ENCODE measurements at regions not wholly inside any gene's neighbourhood (a gene's known extent, or its start where the extent isn't known, plus 50 kb on each side); places are given as distances from the start of the nearest gene placed in this dataset.

- intact Hi-C loops (cut with micrococcal nuclease), result no loop called here
- Histone ChIP-seq H3K4me1 (ENCODE audit: insufficient read depth, low read length) (no peaks in the 10 kb centered on the region), H3K36me3 (ENCODE audit: low read depth, low read length) (no peaks in the 10 kb centered on the region), H3K9me2 (replicated peaks; ENCODE audit: low read length) (no peaks in the 10 kb centered on the region), H3K4me3 (ENCODE audit: low read length) (no peak overlapping the region), H3K27me3 (ENCODE audit: low read length) (no peaks in the 10 kb centered on the region; the same call in 1 of the 2 replicates), H3K4me2 (ENCODE audit: low read length) (no peak overlapping the region), H3K79me2 (ENCODE audit: low read length) (no peaks in the 10 kb centered on the region), H4K20me1 (ENCODE audit: low read length) (no peaks in the 10 kb centered on the region), H3K9ac (ENCODE audit: low read length) (no peak overlapping the region), H2AFZ (ENCODE audit: low read length) (no peak overlapping the region), H3F3A (ENCODE audit: low read length, unreplicated experiment) (no peaks in the 10 kb centered on the region), H3K27ac (ENCODE audit: low read length) (no peak overlapping the region), H3K9me3 (ENCODE audit: low read length) (no peaks in the 10 kb centered on the region)
- ATAC-seq, result no peak
- ChIA-PET CTCF (no interaction called here), POLR2A (ENCODE audit: unreplicated experiment) (no interaction called here)
- TF ChIP-seq CTCF (conservative IDR thresholded peaks at IDR 0.05; ENCODE audit: low read depth, low read length), result no peak
- no peak for TF ChIP-seq EZH2 (IDR thresholded peaks at IDR 0.05; ENCODE audit: low read length, unreplicated experiment)
- no peak for TF ChIP-seq EZH2phosphoT487 (IDR thresholded peaks at IDR 0.05; ENCODE audit: borderline replicate concordance, low read length)
- BruUV-seq (replicated peaks), result no TSS peak
- no peak for DNase-seq
These were observed 471.4 kb downstream of the SOX6 start for GRCh38 chr11:15884777-15885540.

GRCh38 chr11:15885854-15886253 lies 470.5 kb downstream of the SOX6 start:
- no TSS peak for BruUV-seq (replicated peaks)
- ChIA-PET POLR2A (ENCODE audit: unreplicated experiment) (no interaction called here), CTCF (no interaction called here)
- no peaks in the 10 kb centered on the region for H3K9me3 ChIP-seq (ENCODE audit: low read length)
- no peak overlapping the region for H2AFZ ChIP-seq (ENCODE audit: low read length)
- intact Hi-C loops (cut with micrococcal nuclease), result no loop called here
- TF ChIP-seq EZH2 (IDR thresholded peaks at IDR 0.05; ENCODE audit: low read length, unreplicated experiment), result no peak
- TF ChIP-seq EZH2phosphoT487 (IDR thresholded peaks at IDR 0.05; ENCODE audit: borderline replicate concordance, low read length), result no peak
- no peaks in the 10 kb centered on the region for H3K36me3 ChIP-seq (ENCODE audit: low read depth, low read length)
- ATAC-seq (no peak), DNase-seq (no peak)
- H3K9me2 ChIP-seq (replicated peaks; ENCODE audit: low read length), result no peaks in the 10 kb centered on the region
- H3K27ac ChIP-seq (ENCODE audit: low read length), result no peak overlapping the region
- no peaks in the 10 kb centered on the region; the same call in 1 of the 2 replicates for H3K27me3 ChIP-seq (ENCODE audit: low read length)
- H3F3A ChIP-seq (ENCODE audit: low read length, unreplicated experiment), result no peaks in the 10 kb centered on the region
- H3K9ac ChIP-seq (ENCODE audit: low read length), result no peak overlapping the region
- H3K4me1 ChIP-seq (ENCODE audit: insufficient read depth, low read length), result no peaks in the 10 kb centered on the region
- no peaks in the 10 kb centered on the region for H4K20me1 ChIP-seq (ENCODE audit: low read length)
- H3K79me2 ChIP-seq (ENCODE audit: low read length), result no peaks in the 10 kb centered on the region
- no peak overlapping the region for H3K4me3 ChIP-seq (ENCODE audit: low read length)
- no peak overlapping the region for H3K4me2 ChIP-seq (ENCODE audit: low read length)

GRCh38 chr11:15886299-15886698 lies 470.0 kb downstream of the SOX6 start:
- H3K9me3 ChIP-seq (ENCODE audit: low read length), result no peaks in the 10 kb centered on the region
- no peak overlapping the region for H2AFZ ChIP-seq (ENCODE audit: low read length)
- no peak overlapping the region for H3K4me3 ChIP-seq (ENCODE audit: low read length)
- no peak overlapping the region for H3K9ac ChIP-seq (ENCODE audit: low read length)
- no peaks in the 10 kb centered on the region for H4K20me1 ChIP-seq (ENCODE audit: low read length)
- ATAC-seq (no peak), DNase-seq (no peak)
- CTCF ChIA-PET, result no interaction called here
- H3K4me1 ChIP-seq (ENCODE audit: insufficient read depth, low read length), result no peaks in the 10 kb centered on the region
- no peaks in the 10 kb centered on the region for H3K79me2 ChIP-seq (ENCODE audit: low read length)
- no peaks in the 10 kb centered on the region for H3K9me2 ChIP-seq (replicated peaks; ENCODE audit: low read length)
- no peaks in the 10 kb centered on the region for H3K36me3 ChIP-seq (ENCODE audit: low read depth, low read length)
- no peak overlapping the region for H3K27ac ChIP-seq (ENCODE audit: low read length)
- POLR2A ChIA-PET (ENCODE audit: unreplicated experiment), result no interaction called here
- TF ChIP-seq EZH2phosphoT487 (IDR thresholded peaks at IDR 0.05; ENCODE audit: borderline replicate concordance, low read length), result no peak
- no peaks in the 10 kb centered on the region for H3F3A ChIP-seq (ENCODE audit: low read length, unreplicated experiment)
- no peak overlapping the region for H3K4me2 ChIP-seq (ENCODE audit: low read length)
- no peaks in the 10 kb centered on the region; the same call in 1 of the 2 replicates for H3K27me3 ChIP-seq (ENCODE audit: low read length)
- intact Hi-C loops (cut with micrococcal nuclease), result no loop called here
- BruUV-seq (replicated peaks), result no TSS peak
